ENCODE measurements at regions not wholly inside any gene's neighbourhood (a gene's known extent, or its start where the extent isn't known, plus 50 kb on each side); places are given as distances from the start of the nearest gene placed in this dataset.

GRCh38 chr12:47378222-47378582 is 298.4 kb upstream of the AMIGO2 start:
- no peaks in the 10 kb centered on the region for H4K20me1 ChIP-seq (ENCODE audit: control insufficient read depth, insufficient read depth)
- RAD21 ChIA-PET (ENCODE audit: unreplicated experiment) = no interaction called here
- no peak overlapping the region for H3K4me2 ChIP-seq (ENCODE audit: control insufficient read depth, insufficient read depth)
- H3K4me3 ChIP-seq = no peak overlapping the region
- DNase-seq (ENCODE audit: low read depth, low spot score) = no peak
- ATAC-seq = no peak
- no peak for FAIRE-seq
- H3K9ac ChIP-seq (ENCODE audit: control insufficient read depth, insufficient read depth, low read length) = no peak overlapping the region
- 47% methylated on average over 3 of the region's 3 CpGs for whole genome bisulfite sequencing (ENCODE audit: insufficient coverage, insufficient replicate concordance, low lambda C conversion rate, missing lambda C conversion rate)
- no peaks in the 10 kb centered on the region for H3K79me2 ChIP-seq (ENCODE audit: control insufficient read depth, insufficient read depth, low read length)
- intact Hi-C loops (cut with micrococcal nuclease; ENCODE audit: unreplicated experiment) = no loop called here
- no peaks in the 10 kb centered on the region for H3K27me3 ChIP-seq (replicated peaks in 1 of 2; ENCODE audit: control insufficient read depth in 2 of 2, insufficient read depth in 2 of 2, low read length in 1 of 2)
- SMC1A ChIA-PET (ENCODE audit: uncharacterized antibody, unreplicated experiment) = no interaction called here
- H3K27ac ChIP-seq (ENCODE audit: control insufficient read depth, insufficient read depth) = no peak overlapping the region
- no peaks in the 10 kb centered on the region for H3K4me1 ChIP-seq (ENCODE audit: control insufficient read depth, insufficient read depth, low read length)
- POLR2A ChIA-PET = no interaction called here
- TF ChIP-seq PAX8 (IDR thresholded peaks at IDR 0.05) (no peak), CHD2 (IDR thresholded peaks at IDR 0.05; ENCODE audit: borderline replicate concordance, low read depth, low read length) (no peak), ATF2 (IDR thresholded peaks at IDR 0.05; ENCODE audit: low read length) (no peak), MEF2B (IDR thresholded peaks at IDR 0.05; ENCODE audit: partially characterized antibody, poor library complexity, severe bottlenecking) (no peak), ZBTB11 (CRISPR knock-in tag; IDR thresholded peaks at IDR 0.05) (no peak), DPF2 (IDR thresholded peaks at IDR 0.05) (no peak), NBN (IDR thresholded peaks at IDR 0.05) (no peak), SUPT20H (IDR thresholded peaks at IDR 0.05; ENCODE audit: borderline replicate concordance, control insufficient read depth, low read depth, low read length) (no peak)
- TF ChIP-seq, protein P1, sequence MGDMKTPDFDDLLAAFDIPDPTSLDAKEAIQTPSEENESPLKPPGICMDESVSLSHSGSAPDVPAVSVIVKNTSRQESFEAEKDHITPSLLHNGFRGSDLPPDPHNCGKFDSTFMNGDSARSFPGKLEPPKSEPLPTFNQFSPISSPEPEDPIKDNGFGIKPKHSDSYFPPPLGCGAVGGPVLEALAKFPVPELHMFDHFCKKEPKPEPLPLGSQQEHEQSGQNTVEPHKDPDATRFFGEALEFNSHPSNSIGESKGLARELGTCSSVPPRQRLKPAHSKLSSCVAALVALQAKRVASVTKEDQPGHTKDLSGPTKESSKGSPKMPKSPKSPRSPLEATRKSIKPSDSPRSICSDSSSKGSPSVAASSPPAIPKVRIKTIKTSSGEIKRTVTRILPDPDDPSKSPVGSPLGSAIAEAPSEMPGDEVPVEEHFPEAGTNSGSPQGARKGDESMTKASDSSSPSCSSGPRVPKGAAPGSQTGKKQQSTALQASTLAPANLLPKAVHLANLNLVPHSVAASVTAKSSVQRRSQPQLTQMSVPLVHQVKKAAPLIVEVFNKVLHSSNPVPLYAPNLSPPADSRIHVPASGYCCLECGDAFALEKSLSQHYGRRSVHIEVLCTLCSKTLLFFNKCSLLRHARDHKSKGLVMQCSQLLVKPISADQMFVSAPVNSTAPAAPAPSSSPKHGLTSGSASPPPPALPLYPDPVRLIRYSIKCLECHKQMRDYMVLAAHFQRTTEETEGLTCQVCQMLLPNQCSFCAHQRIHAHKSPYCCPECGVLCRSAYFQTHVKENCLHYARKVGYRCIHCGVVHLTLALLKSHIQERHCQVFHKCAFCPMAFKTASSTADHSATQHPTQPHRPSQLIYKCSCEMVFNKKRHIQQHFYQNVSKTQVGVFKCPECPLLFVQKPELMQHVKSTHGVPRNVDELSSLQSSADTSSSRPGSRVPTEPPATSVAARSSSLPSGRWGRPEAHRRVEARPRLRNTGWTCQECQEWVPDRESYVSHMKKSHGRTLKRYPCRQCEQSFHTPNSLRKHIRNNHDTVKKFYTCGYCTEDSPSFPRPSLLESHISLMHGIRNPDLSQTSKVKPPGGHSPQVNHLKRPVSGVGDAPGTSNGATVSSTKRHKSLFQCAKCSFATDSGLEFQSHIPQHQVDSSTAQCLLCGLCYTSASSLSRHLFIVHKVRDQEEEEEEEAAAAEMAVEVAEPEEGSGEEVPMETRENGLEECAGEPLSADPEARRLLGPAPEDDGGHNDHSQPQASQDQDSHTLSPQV (IDR thresholded peaks at IDR 0.05) = no peak
- no peaks in the 10 kb centered on the region for H3K36me3 ChIP-seq (ENCODE audit: control insufficient read depth in 2 of 2, insufficient read depth in 2 of 2, low read length in 1 of 2)
- in situ Hi-C loops (cut with MboI) = no loop called here
- no peaks in the 10 kb centered on the region for H3K9me3 ChIP-seq (replicated peaks; ENCODE audit: control insufficient read depth, insufficient read depth, low read length)
- no TSS peak for BruUV-seq (replicated peaks)
- H2AFZ ChIP-seq (ENCODE audit: control insufficient read depth, low read depth, low read length) = no peak overlapping the region
- CTCF ChIA-PET = no interaction called here

Data from GM12878 (cell line).